Gastroesophageal sphincter (tissue), 4 donors: ENCODE measurements at regions not wholly inside any gene's neighbourhood (a gene's known extent, or its start where the extent isn't known, plus 50 kb on each side); places are given as distances from the start of the nearest gene placed in this dataset.

Source experiments
- ATAC-seq: fragments of 150-250 bp; one replicate; pipeline ENCODE4 v1.9.1; 2016; ENCODE audit warnings: mild to moderate bottlenecking, moderate library complexity
- H3K27ac ChIP-seq, 4 donors: fragments of 200-600 bp; sonication (generic) in 3 of 4; 1 replicate in 3 of 4; 2 replicates in 1 of 4; pipeline ENCODE4 v1.5.1; 2016 to 2019
- H3K27me3 ChIP-seq: fragments of 200-600 bp; sonication (generic); one replicate; pipeline ENCODE4 v1.5.1; 2019
- H3K36me3 ChIP-seq, 2 donors: fragments of 200-600 bp; sonication (generic); one replicate each; pipeline ENCODE4 v1.5.1; 2019; ENCODE audit warnings: control low read depth in 1 of 2
- H3K4me1 ChIP-seq, 3 donors: fragments of 200-600 bp; sonication (generic); 1 replicate in 2 of 3; 2 replicates in 1 of 3; pipeline ENCODE4 v1.5.1; 2016 to 2019; ENCODE audit warnings: control low read depth in 2 of 3
- H3K4me3 ChIP-seq, 2 donors: fragments of 200-600 bp; sonication (generic); one replicate each; pipeline ENCODE4 v1.5.1; 2019; ENCODE audit warnings: mild to moderate bottlenecking in 1 of 2, moderate library complexity in 1 of 2
- H3K9me3 ChIP-seq, 3 donors: fragments of 200-600 bp; sonication (generic); one replicate each; pipeline ENCODE4 v1.5.1; 2017 to 2019; ENCODE audit warnings: control low read depth in 2 of 3
- EP300 ChIP-seq: sonication (generic); formaldehyde crosslinking; IDR thresholded peaks from one replicate; pipeline ENCODE4 v1.6.1; 2017; ENCODE audit warnings: antibody characterized with exemption, mild to moderate bottlenecking
- POLR2A ChIP-seq, 2 donors: fragments of 450-650 bp; IDR thresholded peaks; one replicate each; pipeline ENCODE4 v1.6.1; 2017; ENCODE audit warnings: antibody characterized with exemption in 2 of 2, mild to moderate bottlenecking in 2 of 2, moderate library complexity in 1 of 2
- POLR2AphosphoS5 ChIP-seq: sonication (generic); formaldehyde crosslinking; IDR thresholded peaks from one replicate; pipeline ENCODE4 v1.6.1; 2017; ENCODE audit warnings: antibody characterized with exemption
- WGBS, 2 donors: methylation state at CpG; one replicate each; pipeline ENCODE4 v1.1.5; 2018; ENCODE audit warnings: low coverage in 1 of 2; 5-methylcytosine and 5-hydroxymethylcytosine counted together
- TF ChIP-seq, protein P1 (sequence below), 4 experiments: fragments of 200-600 bp in 2 of 4; fragments of 450-650 bp in 2 of 4; sonication (generic) in 1 of 4; IDR thresholded peaks; one replicate each; pipeline ENCODE4 v1.5.1; 2017 to 2019; ENCODE audit warnings: antibody characterized with exemption in 4 of 4, mild to moderate bottlenecking in 2 of 4, moderate library complexity in 2 of 4

GRCh38 chr2:236932831-236933361 is 152.8 kb upstream of the COPS8 start:
- Histone ChIP-seq H3K4me3 (no peak overlapping the region), H3K27me3 (peaks cover 1% of the 10 kb centered on the region), H3K4me1 (no peaks in the 10 kb centered on the region), H3K9me3 (no peaks in the 10 kb centered on the region), H3K36me3 (no peaks in the 10 kb centered on the region), H3K27ac (no peak overlapping the region)
- WGBS, 2 donors = 76 to 77% methylated on average over 8 to 9 of the region's 9 CpGs
- TF ChIP-seq EP300 = no peak
- TF ChIP-seq POLR2A (IDR thresholded peaks at IDR 0.05) = no peak
- TF ChIP-seq POLR2AphosphoS5 = no peak
- TF ChIP-seq, protein P1, sequence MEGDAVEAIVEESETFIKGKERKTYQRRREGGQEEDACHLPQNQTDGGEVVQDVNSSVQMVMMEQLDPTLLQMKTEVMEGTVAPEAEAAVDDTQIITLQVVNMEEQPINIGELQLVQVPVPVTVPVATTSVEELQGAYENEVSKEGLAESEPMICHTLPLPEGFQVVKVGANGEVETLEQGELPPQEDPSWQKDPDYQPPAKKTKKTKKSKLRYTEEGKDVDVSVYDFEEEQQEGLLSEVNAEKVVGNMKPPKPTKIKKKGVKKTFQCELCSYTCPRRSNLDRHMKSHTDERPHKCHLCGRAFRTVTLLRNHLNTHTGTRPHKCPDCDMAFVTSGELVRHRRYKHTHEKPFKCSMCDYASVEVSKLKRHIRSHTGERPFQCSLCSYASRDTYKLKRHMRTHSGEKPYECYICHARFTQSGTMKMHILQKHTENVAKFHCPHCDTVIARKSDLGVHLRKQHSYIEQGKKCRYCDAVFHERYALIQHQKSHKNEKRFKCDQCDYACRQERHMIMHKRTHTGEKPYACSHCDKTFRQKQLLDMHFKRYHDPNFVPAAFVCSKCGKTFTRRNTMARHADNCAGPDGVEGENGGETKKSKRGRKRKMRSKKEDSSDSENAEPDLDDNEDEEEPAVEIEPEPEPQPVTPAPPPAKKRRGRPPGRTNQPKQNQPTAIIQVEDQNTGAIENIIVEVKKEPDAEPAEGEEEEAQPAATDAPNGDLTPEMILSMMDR (IDR thresholded peaks at IDR 0.05) = no peak
- no peak for ATAC-seq

GRCh38 chr2:236934166-236934565 is 151.5 kb upstream of the COPS8 start:
- H3K4me3 ChIP-seq = no peak overlapping the region
- 74 to 87% methylated on average over 6 of the region's 6 CpGs for WGBS, 2 donors
- no peak for ATAC-seq
- H3K27ac ChIP-seq = no peak overlapping the region
- no peaks in the 10 kb centered on the region for H3K9me3 ChIP-seq
- H3K27me3 ChIP-seq = no peaks in the 10 kb centered on the region
- H3K4me1 ChIP-seq = no peaks in the 10 kb centered on the region
- no peaks in the 10 kb centered on the region for H3K36me3 ChIP-seq
- no peak for TF ChIP-seq POLR2AphosphoS5
- TF ChIP-seq, protein P1 (IDR thresholded peaks at IDR 0.05) = no peak
- no peak for TF ChIP-seq POLR2A (IDR thresholded peaks at IDR 0.05)

- TF ChIP-seq POLR2A (IDR thresholded peaks at IDR 0.05) (no peak), POLR2AphosphoS5 (no peak), EP300 (no peak)
- TF ChIP-seq, protein P1 (IDR thresholded peaks at IDR 0.05) = no peak
- H3K9me3 ChIP-seq = no peaks in the 10 kb centered on the region
- H3K4me1 ChIP-seq = no peaks in the 10 kb centered on the region
- no peak overlapping the region for H3K27ac ChIP-seq
- H3K27me3 ChIP-seq = peaks cover 3% of the 10 kb centered on the region
- ATAC-seq = no peak
- WGBS, 2 donors = 87% methylated on average over 3 of the region's 3 CpGs; no CpG with 5 or more reads in 1 of the 2 donors
- H3K36me3 ChIP-seq = no peaks in the 10 kb centered on the region
- H3K4me3 ChIP-seq = no peak overlapping the region
These were observed 151.0 kb upstream of the COPS8 start for GRCh38 chr2:236934656-236935055.

- H3K27me3 ChIP-seq = peaks cover 7% of the 10 kb centered on the region
- no peaks in the 10 kb centered on the region for H3K9me3 ChIP-seq
- ATAC-seq = no peak
- WGBS, 2 donors = 47 to 67% methylated on average over 3 to 4 of the region's 5 CpGs
- no peaks in the 10 kb centered on the region for H3K36me3 ChIP-seq
- H3K4me3 ChIP-seq = no peak overlapping the region
- H3K27ac ChIP-seq = no peak overlapping the region
- no peak for TF ChIP-seq EP300
- no peak for TF ChIP-seq POLR2AphosphoS5
- no peak for TF ChIP-seq POLR2A (IDR thresholded peaks at IDR 0.05)
- TF ChIP-seq, protein P1 (IDR thresholded peaks at IDR 0.05) = no peak
- H3K4me1 ChIP-seq = no peaks in the 10 kb centered on the region
These were observed 150.6 kb upstream of the COPS8 start for GRCh38 chr2:236935083-236935482.

- WGBS, 2 donors = 85 to 93% methylated on average over 3 to 4 of the region's 10 CpGs
- Histone ChIP-seq H3K9me3 (no peaks in the 10 kb centered on the region), H3K27ac (no peak overlapping the region), H3K4me3 (no peak overlapping the region), H3K36me3 (no peaks in the 10 kb centered on the region), H3K27me3 (peaks cover 15% of the 10 kb centered on the region), H3K4me1 (no peaks in the 10 kb centered on the region)
- no peak for ATAC-seq
- no peak for TF ChIP-seq POLR2AphosphoS5
- no peak for TF ChIP-seq POLR2A (IDR thresholded peaks at IDR 0.05)
- TF ChIP-seq, protein P1 (IDR thresholded peaks at IDR 0.05) = no peak
- TF ChIP-seq EP300 = no peak
These were observed 149.9 kb upstream of the COPS8 start for GRCh38 chr2:236935631-236936445.
